GM21367 (cell line): ENCODE measurements at regions not wholly inside any gene's neighbourhood (a gene's known extent, or its start where the extent isn't known, plus 50 kb on each side); places are given as distances from the start of the nearest gene placed in this dataset.

Experiments used
- ATAC-seq: cut with Tn5 transposase; IDR thresholded peaks from one replicate; pipeline ENCODE4 v1.9.1; 2021; ENCODE audit not compliant: unreplicated experiment

- no peak for ATAC-seq
Observed at GRCh38 chr12:114902665-114903064, 218.7 kb upstream of the TBX3 start.

- no peak for ATAC-seq
Observed at GRCh38 chr12:114901316-114901715, 217.3 kb upstream of the TBX3 start.

GRCh38 chr12:114898159-114898558 is 214.2 kb upstream of the TBX3 start:
- ATAC-seq: no peak

- ATAC-seq: no peak
Observed at GRCh38 chr12:114895827-114896226, 211.9 kb upstream of the TBX3 start.

- ATAC-seq: no peak
Observed at GRCh38 chr12:114895081-114895480, 211.1 kb upstream of the TBX3 start.

- ATAC-seq: no peak
Observed at GRCh38 chr12:114894076-114894475, 210.1 kb upstream of the TBX3 start.

- no peak for ATAC-seq
Observed at GRCh38 chr12:114888928-114889584, 205.1 kb upstream of the TBX3 start.

- no peak for ATAC-seq
Observed at GRCh38 chr12:114888448-114888847, 204.5 kb upstream of the TBX3 start.

- no peak for ATAC-seq
Observed at GRCh38 chr12:114885501-114885900, 201.5 kb upstream of the TBX3 start.

- ATAC-seq: no peak
Observed at GRCh38 chr12:114884575-114884974, 200.6 kb upstream of the TBX3 start.

GRCh38 chr12:114882083-114882482 is 198.1 kb upstream of the TBX3 start:
- no peak for ATAC-seq

- ATAC-seq: no peak
Observed at GRCh38 chr12:114879354-114879753, 195.4 kb upstream of the TBX3 start.

- ATAC-seq: no peak
Observed at GRCh38 chr12:114878781-114879180, 194.8 kb upstream of the TBX3 start.

GRCh38 chr12:114876968-114877680 is 193.1 kb upstream of the TBX3 start:
- no peak for ATAC-seq

- ATAC-seq: no peak
Observed at GRCh38 chr12:114875313-114875712, 191.3 kb upstream of the TBX3 start.

GRCh38 chr12:114873656-114874055 is 189.7 kb upstream of the TBX3 start:
- no peak for ATAC-seq

- ATAC-seq: no peak
Observed at GRCh38 chr12:114868995-114869834, 185.2 kb upstream of the TBX3 start.

- no peak for ATAC-seq
Observed at GRCh38 chr12:114866331-114866730, 182.4 kb upstream of the TBX3 start.

- no peak for ATAC-seq
Observed at GRCh38 chr12:114864837-114865551, 181.0 kb upstream of the TBX3 start.

- ATAC-seq: no peak
Observed at GRCh38 chr12:114863911-114864310, 179.9 kb upstream of the TBX3 start.

- no peak for ATAC-seq
Observed at GRCh38 chr12:114860969-114861368, 177.0 kb upstream of the TBX3 start.
